Gastroesophageal sphincter (tissue), 3 donors: ENCODE measurements at regions not wholly inside any gene's neighbourhood (a gene's known extent, or its start where the extent isn't known, plus 50 kb on each side); places are given as distances from the start of the nearest gene placed in this dataset.

Source experiments
- CTCF ChIP-seq, 4 experiments: fragments of 200-600 bp in 2 of 4; fragments of 450-650 bp in 2 of 4; sonication (generic) in 1 of 4; IDR thresholded peaks; one replicate each; pipeline ENCODE4 v1.5.1; 2017 to 2019; ENCODE audit warnings: antibody characterized with exemption in 4 of 4, mild to moderate bottlenecking in 2 of 4, moderate library complexity in 2 of 4
- POLR2AphosphoS5 ChIP-seq: sonication (generic); formaldehyde crosslinking; IDR thresholded peaks from one replicate; pipeline ENCODE4 v1.6.1; 2017; ENCODE audit warnings: antibody characterized with exemption

GRCh38 chr22:48065892-48066291, 1303.4 kb downstream of the TBC1D22A start:
- no peak for TF ChIP-seq POLR2AphosphoS5
- TF ChIP-seq CTCF (IDR thresholded peaks at IDR 0.05) = no peak
